ENCODE measurements at regions not wholly inside any gene's neighbourhood (a gene's known extent, or its start where the extent isn't known, plus 50 kb on each side); places are given as distances from the start of the nearest gene placed in this dataset.
"Not testable (repeated sequence)": the region's sequence is repeated elsewhere in the genome, so short reads cannot be mapped to it uniquely, and the experiment has no call there.

DNA sequence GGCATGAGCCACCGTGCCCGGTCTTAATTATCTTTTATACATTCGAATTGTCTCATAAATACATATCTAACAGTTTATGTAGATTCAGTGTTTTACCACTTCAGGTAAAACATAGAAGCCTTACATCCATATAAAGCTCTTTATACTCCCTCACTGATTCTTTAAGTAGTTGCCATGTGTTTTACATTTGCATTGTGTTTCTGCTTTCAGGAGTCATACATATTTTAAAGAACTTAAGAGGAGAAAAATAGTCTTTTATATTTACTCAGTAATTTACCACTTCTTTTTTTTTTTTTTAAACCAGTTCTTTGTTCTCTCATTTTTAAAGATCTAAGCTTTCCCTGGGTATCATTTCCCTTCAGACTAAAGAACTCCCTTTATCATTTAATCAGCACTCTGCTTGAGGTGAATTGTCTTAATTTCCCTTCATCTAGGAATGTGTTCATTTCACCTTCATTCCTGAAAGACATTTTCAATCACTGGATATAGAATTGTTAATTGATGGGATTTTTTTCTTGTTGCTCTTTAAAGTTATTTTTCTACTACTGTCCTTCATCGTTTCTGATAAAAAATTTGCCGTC lies 127.1 kb upstream of the XIST start:
- ChIA-PET CTCF (no interaction called here), POLR2A (no interaction called here)
- no peak for DNase-seq (ENCODE audit: low read depth, low spot score)
- TF ChIP-seq, protein P1, sequence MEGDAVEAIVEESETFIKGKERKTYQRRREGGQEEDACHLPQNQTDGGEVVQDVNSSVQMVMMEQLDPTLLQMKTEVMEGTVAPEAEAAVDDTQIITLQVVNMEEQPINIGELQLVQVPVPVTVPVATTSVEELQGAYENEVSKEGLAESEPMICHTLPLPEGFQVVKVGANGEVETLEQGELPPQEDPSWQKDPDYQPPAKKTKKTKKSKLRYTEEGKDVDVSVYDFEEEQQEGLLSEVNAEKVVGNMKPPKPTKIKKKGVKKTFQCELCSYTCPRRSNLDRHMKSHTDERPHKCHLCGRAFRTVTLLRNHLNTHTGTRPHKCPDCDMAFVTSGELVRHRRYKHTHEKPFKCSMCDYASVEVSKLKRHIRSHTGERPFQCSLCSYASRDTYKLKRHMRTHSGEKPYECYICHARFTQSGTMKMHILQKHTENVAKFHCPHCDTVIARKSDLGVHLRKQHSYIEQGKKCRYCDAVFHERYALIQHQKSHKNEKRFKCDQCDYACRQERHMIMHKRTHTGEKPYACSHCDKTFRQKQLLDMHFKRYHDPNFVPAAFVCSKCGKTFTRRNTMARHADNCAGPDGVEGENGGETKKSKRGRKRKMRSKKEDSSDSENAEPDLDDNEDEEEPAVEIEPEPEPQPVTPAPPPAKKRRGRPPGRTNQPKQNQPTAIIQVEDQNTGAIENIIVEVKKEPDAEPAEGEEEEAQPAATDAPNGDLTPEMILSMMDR (IDR thresholded peaks at IDR 0.05; ENCODE audit: insufficient read depth, low read length, missing control alignments), result no peak
- no peak overlapping the region for H3K4me3 ChIP-seq (ENCODE audit: low read depth, low read length)

DNA sequence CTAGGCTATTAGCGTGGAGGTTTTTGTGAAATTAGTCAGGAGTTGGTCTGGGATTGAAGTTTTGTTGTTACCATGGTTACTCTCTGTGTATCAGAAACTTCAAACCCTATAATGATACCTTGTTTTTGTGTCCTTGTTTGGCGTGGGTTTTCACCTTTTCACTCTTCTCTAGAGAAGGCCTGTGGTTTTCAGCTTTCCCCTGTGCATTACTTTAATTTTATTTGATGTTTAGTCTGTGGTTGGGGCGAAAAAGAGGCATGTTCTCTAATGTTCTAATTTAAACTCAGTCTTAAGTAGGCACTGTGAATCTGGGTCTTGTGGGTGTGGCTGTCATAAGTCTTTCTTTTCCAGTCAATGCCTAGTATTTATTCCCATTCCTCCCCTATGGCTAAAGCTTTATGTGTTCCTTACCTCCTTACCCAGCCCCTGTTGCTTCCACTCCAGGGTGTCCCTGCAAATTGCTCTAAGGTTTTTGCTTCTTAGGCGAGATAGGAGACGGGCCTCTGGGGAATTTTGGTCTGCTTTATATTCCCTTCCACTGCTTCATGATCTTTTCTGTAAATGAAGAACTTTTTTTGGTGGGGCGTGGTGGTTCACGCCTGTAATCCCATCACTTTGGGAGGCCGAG lies 125.1 kb upstream of the XIST start:
- DNase-seq (ENCODE audit: low read depth, low spot score), result no peak
- POLR2A ChIA-PET, result no interaction called here
- TF ChIP-seq, protein P1 (IDR thresholded peaks at IDR 0.05; ENCODE audit: insufficient read depth, low read length, missing control alignments), result no peak
- H3K4me3 ChIP-seq (ENCODE audit: low read depth, low read length), result no peak overlapping the region
- CTCF ChIA-PET, result no interaction called here

DNA sequence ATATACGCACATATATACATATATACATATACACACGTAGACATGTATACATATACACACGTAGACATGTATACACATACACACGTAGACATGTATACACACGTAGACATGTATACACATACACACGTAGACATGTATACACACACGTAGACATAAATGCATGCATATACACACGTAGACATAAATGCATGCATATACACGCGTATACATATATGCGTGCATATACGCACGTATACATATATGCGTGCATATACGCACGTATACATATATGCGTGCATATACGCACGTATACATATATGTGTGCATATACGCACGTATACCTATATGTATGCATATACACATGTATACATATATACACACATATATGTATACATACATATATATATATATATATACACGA lies 114.9 kb upstream of the XIST start:
- H3K4me3 ChIP-seq (ENCODE audit: low read depth, low read length); POLR2A ChIA-PET; CTCF ChIA-PET; DNase-seq (ENCODE audit: low read depth, low spot score): not testable (repeated sequence)

DNA sequence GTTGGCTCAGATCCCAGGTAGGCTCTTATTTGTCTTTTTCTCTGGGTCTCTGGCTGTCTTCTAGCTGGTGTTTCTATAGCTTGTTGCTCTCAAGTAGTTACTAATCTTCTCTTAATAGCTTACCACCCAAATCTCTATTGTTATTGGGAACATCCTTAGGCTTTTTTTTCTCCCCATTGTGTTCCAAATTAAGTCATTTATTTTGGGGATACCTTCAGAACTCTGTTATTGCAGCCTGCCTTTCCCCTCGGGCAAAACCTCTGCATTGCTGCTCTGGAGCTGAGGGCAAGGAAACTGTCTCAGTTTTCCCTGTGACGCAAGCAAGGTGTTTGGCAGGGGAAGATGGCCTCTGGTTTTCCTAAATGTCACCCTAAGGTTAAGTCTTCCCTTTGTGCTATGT lies 113.3 kb upstream of the XIST start:
- ChIA-PET CTCF (no interaction called here), POLR2A (no interaction called here)
- TF ChIP-seq, protein P1 (IDR thresholded peaks at IDR 0.05; ENCODE audit: insufficient read depth, low read length, missing control alignments), result no peak

DNA sequence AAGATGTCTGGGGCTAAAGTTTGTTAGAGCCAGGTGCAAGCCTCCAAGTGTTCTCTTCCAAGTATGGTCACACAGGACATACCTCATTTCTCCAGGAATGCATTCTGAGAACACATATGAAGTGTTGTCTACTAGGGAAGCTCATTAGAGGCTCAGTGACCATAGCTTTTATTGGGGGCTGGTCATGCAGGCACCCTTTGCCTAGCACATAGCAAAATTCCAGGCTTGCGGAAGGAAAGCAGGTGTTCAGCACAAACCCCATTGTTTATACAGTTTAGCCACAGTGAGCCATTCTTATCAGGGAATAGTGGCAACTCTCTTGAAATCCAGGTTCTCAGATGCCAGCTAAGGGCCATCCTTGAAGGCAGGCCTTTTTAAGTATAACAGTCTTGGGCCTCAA lies 112.1 kb upstream of the XIST start:
- ChIA-PET POLR2A (no interaction called here), CTCF (no interaction called here)
- TF ChIP-seq, protein P1 (IDR thresholded peaks at IDR 0.05; ENCODE audit: insufficient read depth, low read length, missing control alignments), result no peak
- no peak overlapping the region for H3K4me3 ChIP-seq (ENCODE audit: low read depth, low read length)
- no peak for DNase-seq (ENCODE audit: low read depth, low spot score)

More for the DNA sequence above, 113.3 kb upstream of the XIST start:
- H3K4me3 ChIP-seq (ENCODE audit: low read depth, low read length), result no peak overlapping the region
- DNase-seq (ENCODE audit: low read depth, low spot score), result no peak

DNA sequence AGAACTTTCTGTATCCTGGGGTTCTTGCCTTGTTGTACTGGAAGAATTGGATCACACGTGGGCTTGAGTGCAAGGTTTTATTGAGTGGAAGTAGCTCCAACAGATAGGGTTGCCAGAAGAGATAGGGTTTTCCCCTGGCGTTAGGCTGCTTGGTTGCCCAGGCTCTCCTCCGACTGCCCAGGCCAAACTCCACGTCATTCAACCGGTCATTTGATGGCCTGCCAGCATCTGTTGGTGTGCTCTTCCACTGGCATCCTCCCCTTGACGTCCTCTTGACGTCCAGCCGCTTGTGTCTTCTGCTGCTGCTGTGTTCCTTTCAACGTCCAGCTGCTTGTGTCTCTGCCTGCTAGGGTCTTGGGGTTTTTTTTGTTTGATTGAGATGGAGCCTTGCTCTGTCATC lies 111.2 kb upstream of the XIST start:
- no peak overlapping the region for H3K4me3 ChIP-seq (ENCODE audit: low read depth, low read length)
- DNase-seq (ENCODE audit: low read depth, low spot score), result no peak
- TF ChIP-seq, protein P1 (IDR thresholded peaks at IDR 0.05; ENCODE audit: insufficient read depth, low read length, missing control alignments), result no peak
- POLR2A ChIA-PET, result no interaction called here
- CTCF ChIA-PET, result no interaction called here

DNA sequence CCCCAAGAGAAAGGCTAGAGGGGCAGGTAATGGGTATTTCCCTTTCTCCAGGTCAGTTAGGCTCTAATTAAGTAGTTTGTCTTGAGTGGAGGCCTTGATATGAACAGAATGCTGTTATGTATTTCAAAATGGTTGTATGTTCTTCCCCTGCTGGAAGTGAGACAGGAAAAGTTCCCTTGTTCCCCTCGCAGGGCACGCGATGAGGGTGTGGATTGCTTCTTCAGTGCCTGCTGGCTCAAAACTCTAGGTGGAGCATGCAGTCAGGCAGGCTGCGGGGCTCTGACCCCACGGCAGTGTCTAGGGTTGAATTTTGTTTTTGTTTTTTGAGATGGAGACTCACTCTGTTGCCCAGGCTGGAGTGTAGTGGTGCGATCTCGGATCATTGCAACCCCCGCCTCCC lies 110.4 kb upstream of the XIST start:
- POLR2A ChIA-PET, result no interaction called here
- H3K4me3 ChIP-seq (ENCODE audit: low read depth, low read length), result no peak overlapping the region
- CTCF ChIA-PET, result no interaction called here
- DNase-seq (ENCODE audit: low read depth, low spot score), result no peak
- TF ChIP-seq, protein P1 (IDR thresholded peaks at IDR 0.05; ENCODE audit: insufficient read depth, low read length, missing control alignments), result no peak

DNA sequence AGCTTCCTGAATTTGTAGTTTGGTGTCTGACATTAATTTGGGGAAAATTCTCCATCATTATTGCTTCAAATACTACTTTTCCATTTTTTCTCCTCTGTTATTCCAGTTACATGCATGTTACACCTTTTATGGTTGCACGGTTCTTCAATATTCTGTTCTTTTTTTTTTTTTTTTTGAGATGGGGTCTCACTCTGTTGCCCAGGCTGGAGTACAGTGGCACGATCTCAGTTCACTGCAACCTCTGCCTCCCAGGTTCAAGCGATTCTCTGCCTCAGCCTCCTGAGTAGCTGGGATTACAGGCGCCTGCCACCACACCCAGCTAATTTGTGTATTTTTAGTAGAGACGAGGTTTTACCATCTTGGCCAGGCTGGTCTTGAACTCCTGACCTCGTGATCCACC lies 109.4 kb upstream of the XIST start:
- CTCF ChIA-PET; H3K4me3 ChIP-seq (ENCODE audit: low read depth, low read length); DNase-seq (ENCODE audit: low read depth, low spot score); POLR2A ChIA-PET: not testable (repeated sequence)

Measured in AG04449 (cell line).